AG04450 (cell line): ENCODE measurements at regions not wholly inside any gene's neighbourhood (a gene's known extent, or its start where the extent isn't known, plus 50 kb on each side); places are given as distances from the start of the nearest gene placed in this dataset.

ENCODE experiments used
- CTCF ChIA-PET: fragments of 300-600, 350-600 bp; formaldehyde crosslinking; extraction: SDS; loops from one replicate; lab custom pipeline; 2022; ENCODE audit warnings: antibody characterized with exemption, inconsistent platforms; lab: Charles Lee
- POLR2A ChIA-PET: fragments of 350-600 bp; formaldehyde crosslinking; extraction: SDS; loops from one replicate; lab custom pipeline; 2021; ENCODE audit warnings: antibody characterized with exemption, inconsistent platforms; lab: Yijun Ruan, JAX
- DNase-seq: peaks from one replicate; pipeline ENCODE4 v3.0.0-alpha.2; 2011; ENCODE audit warnings: low read depth, low spot score
- H3K27ac ChIP-seq: one replicate; pipeline ENCODE4 v1.5.1; 2012; ENCODE audit warnings: low read depth, low read length, control low read depth
- H3K27me3 ChIP-seq: one replicate; pipeline ENCODE4 v1.6.0; 2012; ENCODE audit warnings: low read length; ENCODE audit not compliant: control insufficient read depth, insufficient read depth
- H3K4me3 ChIP-seq: 2 replicates; pipeline ENCODE4 v1.5.1; 2011; ENCODE audit warnings: mild to moderate bottlenecking, low read depth, low read length, control low read depth
- H3K9me3 ChIP-seq: 2 replicates; pipeline ENCODE4 v1.5.1; 2012; ENCODE audit warnings: low read length; ENCODE audit not compliant: control insufficient read depth, insufficient read depth
- CTCF ChIP-seq: IDR thresholded peaks from 2 replicates; pipeline ENCODE4 v1.5.1; 2011; ENCODE audit warnings: low read depth, low read length, control low read depth, inconsistent platforms

GRCh38 chr3:175919133-175919532 lies 1060.0 kb downstream of the NAALADL2 start:
- ChIA-PET CTCF (no interaction called here), POLR2A (no interaction called here)
- no peak overlapping the region for H3K4me3 ChIP-seq
- H3K9me3 ChIP-seq: peaks cover 8% of the 10 kb centered on the region; the same call in 1 of the 2 replicates
- H3K27me3 ChIP-seq: no peaks in the 10 kb centered on the region
- H3K27ac ChIP-seq: no peak overlapping the region
- TF ChIP-seq CTCF: no peak
- no peak for DNase-seq

- no peak for TF ChIP-seq CTCF
- DNase-seq: no peak
- ChIA-PET CTCF (no interaction called here), POLR2A (no interaction called here)
- Histone ChIP-seq H3K4me3 (no peak overlapping the region), H3K9me3 (peaks cover 8% of the 10 kb centered on the region; the same call in 1 of the 2 replicates), H3K27ac (no peak overlapping the region), H3K27me3 (no peaks in the 10 kb centered on the region)
Observed at GRCh38 chr3:175916191-175916934, 1057.2 kb downstream of the NAALADL2 start.

GRCh38 chr3:175914785-175915184 lies 1055.7 kb downstream of the NAALADL2 start:
- TF ChIP-seq CTCF: no peak
- H3K9me3 ChIP-seq: peaks cover 8% of the 10 kb centered on the region; the same call in 1 of the 2 replicates
- ChIA-PET CTCF (interaction anchor here (0.5 kb wide), 1 partner anchor 35 kb away, joined by 3 read pairs; no protein-coding TSS in a partner anchor), POLR2A (no interaction called here)
- H3K27ac ChIP-seq: no peak overlapping the region
- H3K4me3 ChIP-seq: no peak overlapping the region
- H3K27me3 ChIP-seq: no peaks in the 10 kb centered on the region
- DNase-seq: no peak

GRCh38 chr3:175913286-175913685 lies 1054.2 kb downstream of the NAALADL2 start:
- Histone ChIP-seq H3K27me3 (no peaks in the 10 kb centered on the region), H3K4me3 (no peak overlapping the region), H3K27ac (no peak overlapping the region), H3K9me3 (no peaks in the 10 kb centered on the region)
- CTCF ChIA-PET: no interaction called here
- POLR2A ChIA-PET: no interaction called here
- no peak for DNase-seq
- TF ChIP-seq CTCF: no peak

- H3K4me3 ChIP-seq: no peak overlapping the region
- ChIA-PET CTCF (no interaction called here), POLR2A (no interaction called here)
- no peaks in the 10 kb centered on the region for H3K27me3 ChIP-seq
- TF ChIP-seq CTCF: no peak
- no peak for DNase-seq
- no peak overlapping the region for H3K27ac ChIP-seq
- H3K9me3 ChIP-seq: no peaks in the 10 kb centered on the region
Observed at GRCh38 chr3:175911937-175912336, 1052.8 kb downstream of the NAALADL2 start.
